ENCODE measurements at regions not wholly inside any gene's neighbourhood (a gene's known extent, or its start where the extent isn't known, plus 50 kb on each side); places are given as distances from the start of the nearest gene placed in this dataset.

- no peak for TF ChIP-seq CTCF (IDR thresholded peaks at IDR 0.05)
- TF ChIP-seq POLR2A (IDR thresholded peaks at IDR 0.05) = no peak
Measured at GRCh38 chr3:178246004-178246403, 290.2 kb upstream of the KCNMB2 start.

Data from ovary (tissue), 3 donors.